CD14-positive monocyte (primary cell): ENCODE measurements at regions not wholly inside any gene's neighbourhood (a gene's known extent, or its start where the extent isn't known, plus 50 kb on each side); places are given as distances from the start of the nearest gene placed in this dataset.

ENCODE experiments used
- DNase-seq, 3 donors: peaks; one replicate each; pipeline ENCODE4 v3.0.0-alpha.2; 2011 to 2022
- H2AFZ ChIP-seq: 2 replicates; pipeline ENCODE4 v1.6.0; 2012; ENCODE audit warnings: mild to moderate bottlenecking, low read depth, low read length, inconsistent platforms; ENCODE audit not compliant: insufficient read depth, poor library complexity, severe bottlenecking
- H3K27ac ChIP-seq, 2 donors: 1 replicate in 1 of 2; 2 replicates in 1 of 2; pipeline ENCODE4 v1.5.1; 2012 to 2013; ENCODE audit warnings: low read length in 2 of 2, control low read depth in 1 of 2, inconsistent platforms in 1 of 2, low read depth in 1 of 2, mild to moderate bottlenecking in 1 of 2
- H3K27me3 ChIP-seq, 2 donors: one replicate each; pipeline versions ENCODE4 v1.6.0 to v1.6.1; 2011 to 2013; ENCODE audit warnings: low read length in 2 of 2; ENCODE audit not compliant: control insufficient read depth in 2 of 2, insufficient read depth in 2 of 2
- H3K36me3 ChIP-seq, 2 donors: replicated peaks in 1 of 2; 1 replicate in 1 of 2; 2 replicates in 1 of 2; pipeline versions ENCODE4 v1.5.1 to v1.6.1; 2012 to 2013; ENCODE audit warnings: low read length in 2 of 2, control low read depth in 1 of 2, inconsistent platforms in 1 of 2, mild to moderate bottlenecking in 1 of 2; ENCODE audit not compliant: insufficient read depth in 2 of 2, control insufficient read depth in 1 of 2
- H3K4me1 ChIP-seq, 2 donors: 1 replicate in 1 of 2; 2 replicates in 1 of 2; pipeline versions ENCODE4 v1.5.1 to v1.6.1; 2012 to 2013; ENCODE audit warnings: low read length in 2 of 2, control low read depth in 1 of 2, inconsistent platforms in 1 of 2, mild to moderate bottlenecking in 1 of 2, moderate library complexity in 1 of 2; ENCODE audit not compliant: insufficient read depth in 2 of 2, control insufficient read depth in 1 of 2
- H3K4me2 ChIP-seq: replicated peaks from 2 replicates; pipeline ENCODE3; 2012; ENCODE audit warnings: low read length, moderate library complexity, mild to moderate bottlenecking; ENCODE audit not compliant: poor library complexity, severe bottlenecking; ENCODE audit errors: extremely low read depth
- H3K4me3 ChIP-seq, 3 experiments: fragments of 200-600 bp in 1 of 3; sonication (generic) in 1 of 3; replicated peaks in 1 of 3; 1 replicate in 2 of 3; 2 replicates in 1 of 3; pipeline ENCODE4 v1.5.1; 2011 to 2013; ENCODE audit warnings: low read length in 3 of 3, mild to moderate bottlenecking in 3 of 3, control low read depth in 2 of 3, low read depth in 2 of 3, inconsistent platforms in 1 of 3, moderate library complexity in 1 of 3
- H3K79me2 ChIP-seq: 2 replicates; pipeline ENCODE4 v1.6.0; 2012; ENCODE audit warnings: mild to moderate bottlenecking, control low read depth, inconsistent platforms, low read length, moderate library complexity; ENCODE audit not compliant: insufficient read depth
- H3K9ac ChIP-seq: 2 replicates; pipeline ENCODE4 v1.6.0; 2017; ENCODE audit warnings: low read length, mild to moderate bottlenecking; ENCODE audit not compliant: insufficient read depth, poor library complexity, severe bottlenecking
- H3K9me3 ChIP-seq, 2 donors: replicated peaks in 1 of 2; 1 replicate in 1 of 2; 2 replicates in 1 of 2; pipeline versions ENCODE4 v1.5.1 to v1.6.1; 2012 to 2013; ENCODE audit warnings: low read length in 2 of 2, control low read depth in 1 of 2; ENCODE audit not compliant: control insufficient read depth in 1 of 2, insufficient read depth in 1 of 2
- H4K20me1 ChIP-seq: 2 replicates; pipeline ENCODE4 v1.6.0; 2012; ENCODE audit warnings: mild to moderate bottlenecking, low read length, control low read depth, moderate library complexity; ENCODE audit not compliant: insufficient read depth
- H3K27ac Mint-ChIP-seq, 7 donors: one replicate each; pipeline ENCODE4 v1.8.0; 2020; ENCODE audit warnings: mild to moderate bottlenecking in 7 of 7, mixed read lengths in 7 of 7, moderate library complexity in 6 of 7, inconsistent platforms in 2 of 7
- H3K27me3 Mint-ChIP-seq, 3 donors: one replicate each; pipeline ENCODE4 v1.8.0; 2021 to 2022; ENCODE audit warnings: low read depth in 3 of 3, mild to moderate bottlenecking in 3 of 3, mixed read lengths in 3 of 3, moderate library complexity in 3 of 3, inconsistent platforms in 1 of 3
- H3K36me3 Mint-ChIP-seq, 2 donors: one replicate each; pipeline ENCODE4 v1.8.0; 2020; ENCODE audit warnings: mixed read lengths in 2 of 2, inconsistent platforms in 1 of 2, mild to moderate bottlenecking in 1 of 2
- H3K4me1 Mint-ChIP-seq: one replicate; pipeline ENCODE4 v1.8.0; 2020; ENCODE audit warnings: mild to moderate bottlenecking, mixed read lengths
- H3K4me3 Mint-ChIP-seq, 2 donors: one replicate each; pipeline ENCODE4 v1.8.0; 2020; ENCODE audit warnings: mild to moderate bottlenecking in 2 of 2, mixed read lengths in 2 of 2, moderate library complexity in 1 of 2
- H3K9me3 Mint-ChIP-seq, 7 donors: one replicate each; pipeline ENCODE4 v1.8.0; 2020 to 2022; ENCODE audit warnings: mixed read lengths in 7 of 7, mild to moderate bottlenecking in 6 of 7, moderate library complexity in 6 of 7, inconsistent platforms in 2 of 7
- WGBS: methylation state at CpG from one replicate; pipeline ENCODE4 v1.1.5; 2013; ENCODE audit warnings: missing lambda C conversion rate; ENCODE audit not compliant: insufficient coverage; 5-methylcytosine and 5-hydroxymethylcytosine counted together
- intact Hi-C, 2 donors: fragments of 100-400 bp; cut with micrococcal nuclease; formaldehyde crosslinking; loops; one replicate each; pipeline versions ENCODE4 v1.15.0 to v1.15.1; 2023
- TF ChIP-seq, protein P1 (sequence below): fragments of 200-600 bp; IDR thresholded peaks from one replicate; pipeline ENCODE4 v1.8.0; 2022; ENCODE audit warnings: antibody characterized with exemption, mild to moderate bottlenecking

DNA sequence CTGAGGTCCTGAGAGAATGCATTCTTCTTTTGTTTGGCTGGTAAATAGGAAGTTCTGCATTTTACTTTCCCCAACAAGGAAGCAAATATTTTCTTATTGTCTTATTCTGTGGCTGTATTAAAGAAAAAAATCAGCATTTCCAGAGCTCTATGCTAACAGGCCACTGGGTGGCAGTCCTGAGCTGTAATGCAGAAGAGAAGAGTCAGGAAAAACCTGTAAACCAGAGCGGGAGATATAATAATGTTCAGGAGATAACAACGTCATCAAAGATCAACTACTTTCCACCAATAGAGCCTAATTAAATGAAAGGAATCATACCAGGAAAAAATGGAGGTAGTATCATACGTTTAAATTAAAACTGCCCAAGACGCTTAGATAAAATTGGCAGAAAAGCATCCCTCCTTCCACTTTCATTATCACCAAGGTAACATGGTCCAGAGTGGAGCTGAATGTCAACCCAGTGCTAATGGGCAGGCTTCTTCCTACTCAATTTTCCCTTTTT, 55.6 kb upstream of the CARMIL1 start:
- Histone ChIP-seq H2AFZ (no peak overlapping the region), H3K9me3 (no peaks in the 10 kb centered on the region)

DNA sequence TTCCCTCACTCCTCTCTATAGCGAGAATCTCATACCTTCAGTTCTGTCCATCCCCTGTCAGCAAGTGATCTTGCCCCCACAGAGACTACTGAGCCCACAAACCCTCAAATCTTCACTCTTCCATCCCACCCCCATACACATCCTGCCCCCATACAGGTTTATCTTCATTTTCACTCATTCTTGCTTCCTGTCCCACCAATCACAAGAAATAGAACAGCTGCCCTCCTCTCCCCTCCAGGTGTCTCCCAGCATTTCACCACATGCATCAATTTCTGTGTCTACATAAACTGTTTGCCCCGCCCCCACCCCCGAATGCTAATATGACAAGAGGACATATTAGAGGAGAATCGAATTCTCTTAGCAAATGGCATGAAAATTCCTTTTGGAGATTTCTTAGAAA, 54.9 kb upstream of the CARMIL1 start:
- no peak overlapping the region for H3K4me3 ChIP-seq
- 86% methylated on average over 2 of the region's 4 CpGs for WGBS
- Mint-ChIP-seq H3K27me3 (peaks cover 0 to 2% (median 0%) of the 10 kb centered on the region in 3 donors), H3K4me3 (no peak overlapping the region), H3K4me1 (peaks cover 31% of the 10 kb centered on the region), H3K27ac (no peak overlapping the region), H3K9me3 (no peaks in the 10 kb centered on the region), H3K36me3 (no peaks in the 10 kb centered on the region)
- TF ChIP-seq, protein P1, sequence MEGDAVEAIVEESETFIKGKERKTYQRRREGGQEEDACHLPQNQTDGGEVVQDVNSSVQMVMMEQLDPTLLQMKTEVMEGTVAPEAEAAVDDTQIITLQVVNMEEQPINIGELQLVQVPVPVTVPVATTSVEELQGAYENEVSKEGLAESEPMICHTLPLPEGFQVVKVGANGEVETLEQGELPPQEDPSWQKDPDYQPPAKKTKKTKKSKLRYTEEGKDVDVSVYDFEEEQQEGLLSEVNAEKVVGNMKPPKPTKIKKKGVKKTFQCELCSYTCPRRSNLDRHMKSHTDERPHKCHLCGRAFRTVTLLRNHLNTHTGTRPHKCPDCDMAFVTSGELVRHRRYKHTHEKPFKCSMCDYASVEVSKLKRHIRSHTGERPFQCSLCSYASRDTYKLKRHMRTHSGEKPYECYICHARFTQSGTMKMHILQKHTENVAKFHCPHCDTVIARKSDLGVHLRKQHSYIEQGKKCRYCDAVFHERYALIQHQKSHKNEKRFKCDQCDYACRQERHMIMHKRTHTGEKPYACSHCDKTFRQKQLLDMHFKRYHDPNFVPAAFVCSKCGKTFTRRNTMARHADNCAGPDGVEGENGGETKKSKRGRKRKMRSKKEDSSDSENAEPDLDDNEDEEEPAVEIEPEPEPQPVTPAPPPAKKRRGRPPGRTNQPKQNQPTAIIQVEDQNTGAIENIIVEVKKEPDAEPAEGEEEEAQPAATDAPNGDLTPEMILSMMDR: no peak
- no peak overlapping the region for H2AFZ ChIP-seq
- intact Hi-C loops: loop anchor here (5.0 kb wide), 1 partner anchor 333 kb away; no protein-coding TSS in a partner anchor
- no peaks in the 10 kb centered on the region for H3K79me2 ChIP-seq
- no peaks in the 10 kb centered on the region for H3K27me3 ChIP-seq
- no peak for DNase-seq
- H3K9ac ChIP-seq: no peak overlapping the region
- no peaks in the 10 kb centered on the region for H4K20me1 ChIP-seq
- no peak overlapping the region for H3K27ac ChIP-seq
- no peaks in the 10 kb centered on the region for H3K9me3 ChIP-seq
- H3K36me3 ChIP-seq: no peaks in the 10 kb centered on the region
- H3K4me2 ChIP-seq: no peak overlapping the region
- H3K4me1 ChIP-seq: peaks cover 8 to 12% of the 10 kb centered on the region in 2 donors

More for the DNA sequence above, 55.6 kb upstream of the CARMIL1 start:
- H3K4me2 ChIP-seq: peak overlapping the region; percentile 51
- intact Hi-C loops: loop anchor here (5.0 kb wide), 1 partner anchor 334 kb away; no protein-coding TSS in a partner anchor
- Mint-ChIP-seq H3K27me3 (peaks cover 0 to 2% (median 0%) of the 10 kb centered on the region in 3 donors), H3K27ac (no peak overlapping the region), H3K36me3 (no peaks in the 10 kb centered on the region), H3K9me3 (no peaks in the 10 kb centered on the region), H3K4me1 (peaks cover 31% of the 10 kb centered on the region), H3K4me3 (peak overlapping the region; percentile 25 to 79)
- no peak overlapping the region for H3K27ac ChIP-seq
- peak; percentile 44 to 67 (median 56) for DNase-seq
- no peak overlapping the region for H3K9ac ChIP-seq
- peaks cover 8 to 12% of the 10 kb centered on the region in 2 donors for H3K4me1 ChIP-seq
- no CpG with 5 or more reads among the region's 4 CpGs for WGBS
- H3K36me3 ChIP-seq: no peaks in the 10 kb centered on the region
- no peaks in the 10 kb centered on the region for H3K79me2 ChIP-seq
- peak overlapping the region in 1 of 3 experiments; percentile 35 for H3K4me3 ChIP-seq
- no peaks in the 10 kb centered on the region for H4K20me1 ChIP-seq
- TF ChIP-seq, protein P1: peak; percentile 94
- no peaks in the 10 kb centered on the region for H3K27me3 ChIP-seq
